ENCODE measurements at regions not wholly inside any gene's neighbourhood (a gene's known extent, or its start where the extent isn't known, plus 50 kb on each side); places are given as distances from the start of the nearest gene placed in this dataset.

DNA sequence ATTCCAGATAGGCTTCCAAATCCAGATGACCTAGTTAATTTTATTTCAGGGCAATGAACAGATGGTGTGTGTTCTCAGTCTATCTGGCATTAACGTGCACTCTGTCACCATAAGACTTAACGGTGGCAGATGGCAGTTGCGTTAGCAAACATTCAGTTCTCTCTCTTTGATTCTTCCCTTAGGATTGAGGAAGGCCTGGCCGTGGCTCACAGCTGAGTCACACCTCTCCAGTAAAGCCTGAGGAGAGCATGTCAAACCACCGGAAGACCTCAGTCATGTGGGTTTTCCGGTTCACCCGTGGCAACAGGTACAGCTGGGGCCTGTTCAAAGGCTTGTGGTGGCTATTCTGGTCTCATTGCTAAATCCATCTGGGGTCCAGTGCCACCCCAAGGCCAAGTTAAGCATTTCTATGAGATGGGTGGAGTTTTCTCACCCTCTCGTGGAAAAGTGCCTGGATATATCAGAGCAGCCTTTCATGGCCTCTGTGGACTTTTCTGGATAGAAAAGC is 545.1 kb upstream of the ATP2B1 start:
- TF ChIP-seq CTCF (IDR thresholded peaks at IDR 0.05): no peak
- no peak for TF ChIP-seq POLR2A (IDR thresholded peaks at IDR 0.05)

Measured in thyroid gland (tissue), 4 donors.